ENCODE measurements at regions not wholly inside any gene's neighbourhood (a gene's known extent, or its start where the extent isn't known, plus 50 kb on each side); places are given as distances from the start of the nearest gene placed in this dataset.

GRCh38 chr4:34176609-34177008 lies 2067.7 kb downstream of the ARAP2 start:
- TF ChIP-seq CTCF (conservative IDR thresholded peaks at IDR 0.05 in 1 of 2, IDR thresholded peaks at IDR 0.05 in 1 of 2; ENCODE audit: low read depth in 1 of 2, low read length in 2 of 2) (no peak), EZH2 (IDR thresholded peaks at IDR 0.05; ENCODE audit: low read length, missing control alignments) (no peak)

All from fibroblast of lung (primary cell).